ENCODE measurements at regions not wholly inside any gene's neighbourhood (a gene's known extent, or its start where the extent isn't known, plus 50 kb on each side); places are given as distances from the start of the nearest gene placed in this dataset.

DNA sequence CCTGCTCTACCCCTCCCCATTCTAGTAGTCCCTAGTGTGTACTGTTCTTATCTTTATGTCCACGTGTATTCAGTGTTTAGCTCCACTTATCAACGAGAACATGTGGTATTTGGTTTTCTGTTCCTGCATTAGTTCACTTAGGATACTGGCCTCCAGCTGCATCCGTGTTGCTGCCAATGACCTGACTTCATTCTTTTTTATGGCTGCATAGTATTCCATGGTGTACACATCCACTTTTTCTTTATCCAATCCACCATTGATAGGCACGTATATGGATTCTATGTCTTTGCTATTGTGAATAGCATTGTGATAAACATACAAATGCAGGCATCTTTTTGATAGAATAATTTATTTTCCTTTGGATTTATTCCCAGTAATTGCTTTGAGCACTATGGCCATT lies 327.7 kb downstream of the DUSP6 start:
- POLR2A ChIA-PET: interaction anchor here (1.1 kb wide), 1 partner anchor 443 kb away, joined by 3 read pairs; no protein-coding TSS in a partner anchor
- Histone ChIP-seq H3K9me3 (ENCODE audit: low read length) (no peaks in the 10 kb centered on the region), H3K36me3 (ENCODE audit: insufficient read depth, low read length) (no peaks in the 10 kb centered on the region), H4K20me1 (ENCODE audit: insufficient read depth, low read length) (no peaks in the 10 kb centered on the region), H3K27ac (ENCODE audit: low read depth, low read length, poor library complexity, severe bottlenecking) (no peak overlapping the region), H3K4me1 (ENCODE audit: insufficient read depth, low read length, poor library complexity, severe bottlenecking) (no peaks in the 10 kb centered on the region), H3K79me2 (ENCODE audit: insufficient read depth, low read depth, low read length) (no peaks in the 10 kb centered on the region), H3K9me2 (ENCODE audit: insufficient read depth, low read length) (no peaks in the 10 kb centered on the region), H3K4me3 (ENCODE audit: low read depth, low read length, poor library complexity, severe bottlenecking) (no peak overlapping the region), H3K4me2 (ENCODE audit: low read length) (no peak overlapping the region), H2AFZ (ENCODE audit: low read length) (no peak overlapping the region)
- no peak for DNase-seq (ENCODE audit: low spot score)
- TF ChIP-seq EZH2phosphoT487 (IDR thresholded peaks at IDR 0.05; ENCODE audit: borderline replicate concordance, low read depth, low read length): no peak
- TF ChIP-seq, protein P1, sequence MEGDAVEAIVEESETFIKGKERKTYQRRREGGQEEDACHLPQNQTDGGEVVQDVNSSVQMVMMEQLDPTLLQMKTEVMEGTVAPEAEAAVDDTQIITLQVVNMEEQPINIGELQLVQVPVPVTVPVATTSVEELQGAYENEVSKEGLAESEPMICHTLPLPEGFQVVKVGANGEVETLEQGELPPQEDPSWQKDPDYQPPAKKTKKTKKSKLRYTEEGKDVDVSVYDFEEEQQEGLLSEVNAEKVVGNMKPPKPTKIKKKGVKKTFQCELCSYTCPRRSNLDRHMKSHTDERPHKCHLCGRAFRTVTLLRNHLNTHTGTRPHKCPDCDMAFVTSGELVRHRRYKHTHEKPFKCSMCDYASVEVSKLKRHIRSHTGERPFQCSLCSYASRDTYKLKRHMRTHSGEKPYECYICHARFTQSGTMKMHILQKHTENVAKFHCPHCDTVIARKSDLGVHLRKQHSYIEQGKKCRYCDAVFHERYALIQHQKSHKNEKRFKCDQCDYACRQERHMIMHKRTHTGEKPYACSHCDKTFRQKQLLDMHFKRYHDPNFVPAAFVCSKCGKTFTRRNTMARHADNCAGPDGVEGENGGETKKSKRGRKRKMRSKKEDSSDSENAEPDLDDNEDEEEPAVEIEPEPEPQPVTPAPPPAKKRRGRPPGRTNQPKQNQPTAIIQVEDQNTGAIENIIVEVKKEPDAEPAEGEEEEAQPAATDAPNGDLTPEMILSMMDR (conservative IDR thresholded peaks at IDR 0.05; ENCODE audit: low read length): no peak
- BruUV-seq (replicated peaks): no TSS peak
- intact Hi-C loops (cut with micrococcal nuclease; ENCODE audit: unreplicated experiment): no loop called here
- CTCF ChIA-PET (ENCODE audit: unreplicated experiment): no interaction called here

DNA sequence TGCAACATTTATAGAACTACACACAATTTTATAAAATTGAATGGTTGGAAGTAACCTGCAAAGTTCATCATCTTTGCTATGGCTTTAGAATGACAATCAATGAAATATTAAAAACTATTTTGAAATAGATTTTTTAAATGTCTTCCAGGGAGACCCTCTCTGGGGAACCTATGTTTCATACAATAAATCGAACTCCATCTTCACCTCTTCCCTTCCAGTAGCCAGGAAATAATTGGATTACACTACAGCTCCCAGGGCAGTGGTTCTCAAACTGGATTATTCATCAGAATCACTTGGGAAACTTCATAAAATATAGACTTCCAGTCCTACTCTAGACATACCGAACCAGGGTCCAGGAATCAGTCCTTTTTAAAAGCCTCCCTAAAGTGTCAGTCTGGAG lies 328.4 kb downstream of the DUSP6 start:
- H2AFZ ChIP-seq (ENCODE audit: low read length): no peak overlapping the region
- H3K9me2 ChIP-seq (ENCODE audit: insufficient read depth, low read length): no peaks in the 10 kb centered on the region
- no peaks in the 10 kb centered on the region for H3K79me2 ChIP-seq (ENCODE audit: insufficient read depth, low read depth, low read length)
- ChIA-PET POLR2A (interaction anchor here (0.6 to 1.1 kb wide), 2 partner anchors 443 to 508 kb away, joined by 3 to 9 read pairs; no protein-coding TSS in a partner anchor), CTCF (ENCODE audit: unreplicated experiment) (no interaction called here)
- no peak overlapping the region for H3K4me3 ChIP-seq (ENCODE audit: low read depth, low read length, poor library complexity, severe bottlenecking)
- DNase-seq (ENCODE audit: low spot score): no peak
- BruUV-seq (replicated peaks): no TSS peak
- intact Hi-C loops (cut with micrococcal nuclease; ENCODE audit: unreplicated experiment): no loop called here
- no peaks in the 10 kb centered on the region for H3K4me1 ChIP-seq (ENCODE audit: insufficient read depth, low read length, poor library complexity, severe bottlenecking)
- no peaks in the 10 kb centered on the region for H3K9me3 ChIP-seq (ENCODE audit: low read length)
- H4K20me1 ChIP-seq (ENCODE audit: insufficient read depth, low read length): no peaks in the 10 kb centered on the region
- no peaks in the 10 kb centered on the region for H3K36me3 ChIP-seq (ENCODE audit: insufficient read depth, low read length)
- no peak overlapping the region for H3K27ac ChIP-seq (ENCODE audit: low read depth, low read length, poor library complexity, severe bottlenecking)
- no peak overlapping the region for H3K4me2 ChIP-seq (ENCODE audit: low read length)
- TF ChIP-seq EZH2phosphoT487 (IDR thresholded peaks at IDR 0.05; ENCODE audit: borderline replicate concordance, low read depth, low read length): no peak
- TF ChIP-seq, protein P1 (conservative IDR thresholded peaks at IDR 0.05; ENCODE audit: low read length): no peak

DNA sequence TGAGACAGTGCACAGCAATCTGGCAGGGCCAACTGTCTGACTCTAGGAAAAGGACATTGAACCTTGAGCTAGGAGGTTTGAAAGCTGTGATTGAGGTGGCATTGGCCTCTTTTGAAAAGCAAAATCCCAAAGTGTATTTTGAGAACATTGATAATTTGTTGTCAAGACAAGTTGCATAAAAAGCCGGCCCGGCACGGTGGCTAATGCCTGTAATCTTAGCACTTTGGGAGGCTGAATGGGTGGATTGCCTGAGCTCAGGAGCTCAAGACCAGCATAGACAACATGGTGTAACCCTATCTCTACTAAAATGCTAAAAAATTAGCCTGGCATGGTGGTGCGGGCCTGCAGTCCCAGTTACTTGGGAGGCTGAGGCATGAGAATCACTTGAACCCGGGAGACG lies 331.6 kb downstream of the DUSP6 start:
- no peak for DNase-seq (ENCODE audit: low spot score)
- intact Hi-C loops (cut with micrococcal nuclease; ENCODE audit: unreplicated experiment): no loop called here
- no peaks in the 10 kb centered on the region for H3K9me2 ChIP-seq (ENCODE audit: insufficient read depth, low read length)
- POLR2A ChIA-PET: no interaction called here
- no peak overlapping the region for H2AFZ ChIP-seq (ENCODE audit: low read length)
- H3K27ac ChIP-seq (ENCODE audit: low read depth, low read length, poor library complexity, severe bottlenecking): no peak overlapping the region
- H3K36me3 ChIP-seq (ENCODE audit: insufficient read depth, low read length): no peaks in the 10 kb centered on the region
- H4K20me1 ChIP-seq (ENCODE audit: insufficient read depth, low read length): no peaks in the 10 kb centered on the region
- no peaks in the 10 kb centered on the region for H3K79me2 ChIP-seq (ENCODE audit: insufficient read depth, low read depth, low read length)
- H3K4me3 ChIP-seq (ENCODE audit: low read depth, low read length, poor library complexity, severe bottlenecking): no peak overlapping the region
- TF ChIP-seq EZH2phosphoT487 (IDR thresholded peaks at IDR 0.05; ENCODE audit: borderline replicate concordance, low read depth, low read length): no peak
- TF ChIP-seq, protein P1 (conservative IDR thresholded peaks at IDR 0.05; ENCODE audit: low read length): no peak
- no TSS peak for BruUV-seq (replicated peaks)
- no peaks in the 10 kb centered on the region for H3K4me1 ChIP-seq (ENCODE audit: insufficient read depth, low read length, poor library complexity, severe bottlenecking)
- no peaks in the 10 kb centered on the region for H3K9me3 ChIP-seq (ENCODE audit: low read length)
- CTCF ChIA-PET (ENCODE audit: unreplicated experiment): no interaction called here
- no peak overlapping the region for H3K4me2 ChIP-seq (ENCODE audit: low read length)
